CD4-positive, alpha-beta memory T cell (primary cell): ENCODE measurements at regions not wholly inside any gene's neighbourhood (a gene's known extent, or its start where the extent isn't known, plus 50 kb on each side); places are given as distances from the start of the nearest gene placed in this dataset.

Experiments
- CTCF ChIA-PET: fragments of 350-600 bp; sonication (Branson Sonifier 250); formaldehyde crosslinking; loops from one replicate; lab custom pipeline; 2021; ENCODE audit warnings: inconsistent platforms; ENCODE audit not compliant: partially characterized antibody; lab: Charles Lee
- POLR2A ChIA-PET: fragments of 350-600 bp; sonication (Branson Sonifier 250); formaldehyde crosslinking; loops from one replicate; lab custom pipeline; 2021; ENCODE audit not compliant: partially characterized antibody; lab: Charles Lee
- DNase-seq, 5 donors: peaks; one replicate each; pipeline versions ENCODE4 v3.0.0 to v3.0.0-alpha.2; 2020 to 2022; ENCODE audit warnings: mixed read lengths in 1 of 5
- H3K27ac ChIP-seq: one replicate; pipeline ENCODE4 v1.7.0; 2013; ENCODE audit warnings: low read depth, low read length
- H3K27me3 ChIP-seq: 2 replicates; pipeline ENCODE4 v1.7.0; 2013; ENCODE audit warnings: mild to moderate bottlenecking, low read length, moderate library complexity; ENCODE audit not compliant: insufficient read depth
- H3K36me3 ChIP-seq: 2 replicates; pipeline ENCODE4 v1.7.0; 2013; ENCODE audit warnings: mild to moderate bottlenecking, low read length, moderate library complexity; ENCODE audit not compliant: insufficient read depth
- H3K4me1 ChIP-seq: 2 replicates; pipeline ENCODE4 v1.7.0; 2013; ENCODE audit warnings: mild to moderate bottlenecking, low read length, moderate library complexity; ENCODE audit not compliant: insufficient read depth
- H3K4me3 ChIP-seq, 2 donors: one replicate each; pipeline ENCODE4 v1.7.0; 2013; ENCODE audit warnings: low read length in 2 of 2, mild to moderate bottlenecking in 1 of 2
- H3K9me3 ChIP-seq, 2 donors: one replicate each; pipeline ENCODE4 v1.7.0; 2013; ENCODE audit warnings: low read length in 2 of 2, control low read depth in 1 of 2; ENCODE audit not compliant: control insufficient read depth in 1 of 2
- H3K27ac Mint-ChIP-seq, 7 donors: one replicate each; pipeline ENCODE4 v1.8.0; 2020 to 2021; ENCODE audit warnings: mixed read lengths in 7 of 7, mild to moderate bottlenecking in 6 of 7, inconsistent platforms in 3 of 7, moderate library complexity in 3 of 7
- H3K27me3 Mint-ChIP-seq, 2 donors: one replicate each; pipeline ENCODE4 v1.8.0; 2020 to 2021; ENCODE audit warnings: mixed read lengths in 2 of 2
- H3K36me3 Mint-ChIP-seq, 2 donors: one replicate each; pipeline ENCODE4 v1.8.0; 2020 to 2021; ENCODE audit warnings: mixed read lengths in 2 of 2, inconsistent platforms in 1 of 2, mild to moderate bottlenecking in 1 of 2
- H3K4me1 Mint-ChIP-seq, 4 donors: one replicate each; pipeline ENCODE4 v1.8.0; 2020 to 2021; ENCODE audit warnings: mixed read lengths in 4 of 4, mild to moderate bottlenecking in 1 of 4
- H3K4me3 Mint-ChIP-seq, 8 donors: one replicate each; pipeline ENCODE4 v1.8.0; 2020 to 2021; ENCODE audit warnings: mixed read lengths in 8 of 8, mild to moderate bottlenecking in 7 of 8, moderate library complexity in 6 of 8, inconsistent platforms in 3 of 8
- H3K9me3 Mint-ChIP-seq, 8 donors: one replicate each; pipeline ENCODE4 v1.8.0; 2020 to 2021; ENCODE audit warnings: mixed read lengths in 8 of 8, mild to moderate bottlenecking in 5 of 8, inconsistent platforms in 3 of 8, moderate library complexity in 1 of 8
- intact Hi-C: fragments of 100-400 bp; cut with micrococcal nuclease; formaldehyde crosslinking; loops from one replicate; pipeline ENCODE4 v1.15.1; 2023

DNA sequence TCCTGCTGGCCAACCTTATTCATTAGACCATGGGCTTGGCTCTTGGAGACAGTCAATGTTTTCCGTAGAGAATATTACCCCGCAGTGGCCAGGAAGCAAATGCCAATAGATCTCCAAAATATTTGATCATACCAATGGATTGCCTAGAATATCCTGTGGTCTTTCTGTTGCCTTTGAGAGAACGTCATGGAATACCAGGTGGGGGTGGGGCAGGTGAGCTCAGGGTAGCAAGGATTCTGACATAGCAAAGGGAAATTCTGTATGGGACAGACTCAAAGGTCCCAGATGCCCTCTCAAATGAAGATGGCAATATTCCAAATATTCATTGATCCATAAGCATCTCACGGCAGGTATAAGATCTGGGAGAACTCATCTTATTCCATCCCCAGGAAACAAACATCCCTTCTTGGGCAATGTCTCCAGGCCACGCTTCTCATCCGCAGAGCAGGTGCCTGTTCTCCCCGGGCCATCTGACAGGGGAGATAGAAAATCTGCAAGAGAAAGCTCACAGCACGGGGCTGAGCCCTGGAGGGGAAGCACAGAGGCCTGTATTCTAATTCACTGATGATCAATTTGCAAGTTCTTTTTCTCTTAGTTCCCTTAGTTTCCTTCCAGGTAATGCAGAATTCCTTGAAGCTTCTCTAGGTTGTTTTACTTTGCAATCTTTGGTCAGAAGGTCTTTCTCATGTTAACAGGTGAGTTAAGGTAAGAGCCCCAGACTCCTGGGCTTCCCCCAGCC is 69.6 kb upstream of the TSHZ3 start:
- intact Hi-C loops: no loop called here
- H3K27ac ChIP-seq: no peak overlapping the region
- POLR2A ChIA-PET: no interaction called here
- no peaks in the 10 kb centered on the region for H3K36me3 ChIP-seq
- no peak overlapping the region for H3K4me3 ChIP-seq
- no peaks in the 10 kb centered on the region for H3K27me3 ChIP-seq
- Mint-ChIP-seq H3K27me3 (peaks cover 13 to 17% of the 10 kb centered on the region in 2 donors), H3K36me3 (no peaks in the 10 kb centered on the region), H3K4me3 (no peak overlapping the region), H3K4me1 (no peaks in the 10 kb centered on the region), H3K27ac (no peak overlapping the region), H3K9me3 (no peaks in the 10 kb centered on the region)
- CTCF ChIA-PET: no interaction called here
- H3K4me1 ChIP-seq: no peaks in the 10 kb centered on the region
- no peaks in the 10 kb centered on the region for H3K9me3 ChIP-seq
- no peak for DNase-seq

- no peak for DNase-seq
- H3K27ac ChIP-seq: no peak overlapping the region
- H3K36me3 Mint-ChIP-seq: no peaks in the 10 kb centered on the region
- H3K36me3 ChIP-seq: no peaks in the 10 kb centered on the region
- ChIA-PET POLR2A (no interaction called here), CTCF (no interaction called here)
- H3K4me1 Mint-ChIP-seq: no peaks in the 10 kb centered on the region
- H3K27me3 Mint-ChIP-seq: peaks cover 8 to 19% of the 10 kb centered on the region in 2 donors
- no peaks in the 10 kb centered on the region for H3K9me3 Mint-ChIP-seq
- no peaks in the 10 kb centered on the region for H3K9me3 ChIP-seq
- H3K4me3 Mint-ChIP-seq: no peak overlapping the region
- no peak overlapping the region for H3K27ac Mint-ChIP-seq
- no peaks in the 10 kb centered on the region for H3K27me3 ChIP-seq
- intact Hi-C loops: no loop called here
- no peaks in the 10 kb centered on the region for H3K4me1 ChIP-seq
- no peak overlapping the region for H3K4me3 ChIP-seq
Observed at GRCh38 chr19:31419871-31420445, 70.7 kb upstream of the TSHZ3 start.

DNA sequence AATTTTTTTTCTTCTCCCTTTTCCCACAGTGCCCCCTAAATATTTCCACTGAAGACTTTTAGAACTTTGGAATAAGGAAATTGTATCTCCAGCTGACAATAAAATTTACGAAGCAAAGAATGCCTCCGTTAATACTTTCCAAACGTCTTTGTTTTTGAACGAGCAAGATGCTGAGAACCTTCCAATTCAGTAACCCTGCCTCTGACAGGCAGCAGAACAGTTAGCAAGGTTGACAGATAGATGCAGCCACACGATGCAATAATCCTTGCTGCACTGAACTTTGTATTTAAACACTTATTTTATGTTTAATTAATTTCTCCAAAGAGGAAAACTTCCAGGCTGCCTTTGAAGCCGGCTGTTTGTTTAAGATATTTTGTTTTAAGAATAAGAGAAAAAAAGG is 71.8 kb upstream of the TSHZ3 start:
- H3K9me3 Mint-ChIP-seq: no peaks in the 10 kb centered on the region
- Histone ChIP-seq H3K27ac (no peak overlapping the region), H3K36me3 (no peaks in the 10 kb centered on the region), H3K4me3 (no peak overlapping the region), H3K27me3 (no peaks in the 10 kb centered on the region), H3K4me1 (no peaks in the 10 kb centered on the region), H3K9me3 (no peaks in the 10 kb centered on the region)
- no peak overlapping the region for H3K4me3 Mint-ChIP-seq
- H3K27ac Mint-ChIP-seq: no peak overlapping the region
- H3K4me1 Mint-ChIP-seq: no peaks in the 10 kb centered on the region
- ChIA-PET CTCF (no interaction called here), POLR2A (no interaction called here)
- peaks cover 4 to 14% of the 10 kb centered on the region in 2 donors for H3K27me3 Mint-ChIP-seq
- no peaks in the 10 kb centered on the region for H3K36me3 Mint-ChIP-seq
- intact Hi-C loops: no loop called here
- DNase-seq: no peak

- POLR2A ChIA-PET: no interaction called here
- no peak overlapping the region for H3K27ac ChIP-seq
- no peaks in the 10 kb centered on the region for H3K36me3 ChIP-seq
- Mint-ChIP-seq H3K4me1 (no peaks in the 10 kb centered on the region), H3K36me3 (no peaks in the 10 kb centered on the region), H3K4me3 (no peak overlapping the region), H3K27ac (no peak overlapping the region), H3K9me3 (no peaks in the 10 kb centered on the region), H3K27me3 (peaks cover 1 to 15% of the 10 kb centered on the region in 2 donors)
- intact Hi-C loops: no loop called here
- no peaks in the 10 kb centered on the region for H3K4me1 ChIP-seq
- DNase-seq: no peak
- no peaks in the 10 kb centered on the region for H3K9me3 ChIP-seq
- no peaks in the 10 kb centered on the region for H3K27me3 ChIP-seq
- H3K4me3 ChIP-seq: no peak overlapping the region
- CTCF ChIA-PET: no interaction called here
Observed at GRCh38 chr19:31421856-31422255, 72.6 kb upstream of the TSHZ3 start.

GRCh38 chr19:31423896-31424295 is 74.7 kb upstream of the TSHZ3 start:
- H3K4me1 Mint-ChIP-seq: no peaks in the 10 kb centered on the region
- intact Hi-C loops: no loop called here
- H3K27ac ChIP-seq: no peak overlapping the region
- peaks cover 8 to 10% of the 10 kb centered on the region in 2 donors for H3K27me3 Mint-ChIP-seq
- H3K9me3 Mint-ChIP-seq: no peaks in the 10 kb centered on the region
- no peak overlapping the region for H3K4me3 Mint-ChIP-seq
- no peak for DNase-seq
- H3K27me3 ChIP-seq: no peaks in the 10 kb centered on the region
- no peak overlapping the region for H3K4me3 ChIP-seq
- H3K36me3 Mint-ChIP-seq: no peaks in the 10 kb centered on the region
- ChIA-PET POLR2A (no interaction called here), CTCF (no interaction called here)
- no peaks in the 10 kb centered on the region for H3K9me3 ChIP-seq
- no peak overlapping the region for H3K27ac Mint-ChIP-seq
- H3K36me3 ChIP-seq: no peaks in the 10 kb centered on the region
- H3K4me1 ChIP-seq: no peaks in the 10 kb centered on the region

DNA sequence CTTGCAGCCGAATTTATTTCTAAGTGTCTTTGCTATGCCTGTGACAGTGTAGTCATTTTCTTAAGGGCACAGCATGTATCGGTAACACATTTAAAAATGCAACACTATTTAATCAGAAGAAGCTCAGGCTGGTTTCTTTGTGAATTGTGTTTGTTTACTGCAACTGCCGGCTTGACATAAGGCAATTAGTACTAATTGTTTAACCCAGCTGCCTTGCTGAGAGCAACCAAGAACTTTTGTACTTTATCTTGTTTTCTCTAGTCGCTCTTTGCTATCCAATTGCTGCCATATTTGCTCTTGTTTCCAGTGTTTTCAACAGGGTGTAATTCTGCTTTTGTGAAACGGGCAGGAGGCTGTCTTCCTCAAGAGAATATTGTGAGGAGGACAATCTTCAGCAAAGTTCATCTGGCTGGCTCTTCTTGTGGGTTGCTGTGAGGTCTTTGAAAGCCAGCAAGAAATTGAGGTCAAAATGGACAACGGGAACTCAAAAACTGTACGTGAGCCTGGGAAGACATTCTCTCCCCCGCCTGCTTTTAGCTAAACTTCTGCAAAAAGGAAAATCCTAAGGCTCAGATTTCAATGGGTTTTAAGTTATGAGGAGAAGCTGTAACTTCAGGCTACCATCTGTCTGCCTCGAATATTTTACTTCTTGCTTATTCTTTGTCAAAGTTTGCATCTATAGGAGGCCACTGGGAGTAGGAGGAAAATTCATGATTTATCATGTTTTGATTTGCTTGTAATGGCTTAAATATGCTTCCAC is 75.8 kb upstream of the TSHZ3 start:
- intact Hi-C loops: no loop called here
- H3K4me3 ChIP-seq: no peak overlapping the region
- Mint-ChIP-seq H3K27me3 (peaks cover 8 to 9% of the 10 kb centered on the region in 2 donors), H3K4me3 (no peak overlapping the region), H3K4me1 (no peaks in the 10 kb centered on the region), H3K36me3 (no peaks in the 10 kb centered on the region), H3K9me3 (no peaks in the 10 kb centered on the region), H3K27ac (no peak overlapping the region)
- CTCF ChIA-PET: no interaction called here
- no peak for DNase-seq
- H3K27ac ChIP-seq: no peak overlapping the region
- H3K27me3 ChIP-seq: no peaks in the 10 kb centered on the region
- no peaks in the 10 kb centered on the region for H3K9me3 ChIP-seq
- POLR2A ChIA-PET: no interaction called here
- H3K36me3 ChIP-seq: no peaks in the 10 kb centered on the region
- no peaks in the 10 kb centered on the region for H3K4me1 ChIP-seq

DNA sequence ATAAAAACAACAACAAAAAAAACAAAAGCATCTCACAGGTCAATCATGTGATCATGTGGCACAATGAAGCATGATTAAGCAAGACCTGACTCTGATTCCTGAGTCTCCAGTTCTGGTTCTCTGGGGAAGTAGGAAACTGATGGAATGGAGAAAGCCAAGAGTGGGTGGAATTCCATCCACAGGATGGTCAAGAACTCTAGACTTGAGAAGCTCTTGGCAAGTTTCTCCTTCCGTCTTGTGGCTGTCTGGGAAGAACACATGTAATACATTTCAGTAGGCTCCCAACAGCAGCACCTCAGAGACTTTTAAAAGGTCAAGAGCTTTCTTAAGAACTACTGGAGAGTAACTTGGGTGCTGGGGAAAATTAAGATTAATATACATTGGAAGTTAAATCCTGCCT is 78.6 kb upstream of the TSHZ3 start:
- H3K36me3 Mint-ChIP-seq: no peaks in the 10 kb centered on the region
- POLR2A ChIA-PET: no interaction called here
- no peaks in the 10 kb centered on the region for H3K9me3 ChIP-seq
- H3K36me3 ChIP-seq: no peaks in the 10 kb centered on the region
- H3K27ac Mint-ChIP-seq: no peak overlapping the region
- intact Hi-C loops: no loop called here
- H3K4me1 Mint-ChIP-seq: no peaks in the 10 kb centered on the region
- no peak overlapping the region for H3K4me3 ChIP-seq
- no peak for DNase-seq
- no peak overlapping the region for H3K4me3 Mint-ChIP-seq
- no peaks in the 10 kb centered on the region for H3K27me3 ChIP-seq
- CTCF ChIA-PET: no interaction called here
- H3K9me3 Mint-ChIP-seq: no peaks in the 10 kb centered on the region
- no peak overlapping the region for H3K27ac ChIP-seq
- H3K4me1 ChIP-seq: no peaks in the 10 kb centered on the region
- peaks cover 7 to 9% of the 10 kb centered on the region in 2 donors for H3K27me3 Mint-ChIP-seq
